ENCODE measurements at regions not wholly inside any gene's neighbourhood (a gene's known extent, or its start where the extent isn't known, plus 50 kb on each side); places are given as distances from the start of the nearest gene placed in this dataset.
"Not testable (repeated sequence)": the region's sequence is repeated elsewhere in the genome, so short reads cannot be mapped to it uniquely, and the experiment has no call there.

- CTCF ChIA-PET: no interaction called here
These were observed 185.6 kb upstream of the SALL3 start for GRCh38 chr18:78794071-78794430.

GRCh38 chr18:78796693-78797455 lies 182.7 kb upstream of the SALL3 start:
- POLR2A ChIA-PET: no interaction called here
- CTCF ChIA-PET: no interaction called here

More at GRCh38 chr18:78794071-78794430, 185.6 kb upstream of the SALL3 start:
- POLR2A ChIA-PET: no interaction called here

- POLR2A ChIA-PET: no interaction called here
- CTCF ChIA-PET: no interaction called here
These were observed 182.1 kb upstream of the SALL3 start for GRCh38 chr18:78797499-78797898.

- ChIA-PET POLR2A (no interaction called here), CTCF (no interaction called here)
These were observed 181.0 kb upstream of the SALL3 start for GRCh38 chr18:78798402-78799175.

- ChIA-PET POLR2A (no interaction called here), CTCF (no interaction called here)
These were observed 180.1 kb upstream of the SALL3 start for GRCh38 chr18:78799382-78800089.

- POLR2A ChIA-PET, CTCF ChIA-PET: not testable (repeated sequence)
These were observed 179.3 kb upstream of the SALL3 start for GRCh38 chr18:78800102-78800851.

GRCh38 chr18:78801011-78801410 lies 178.6 kb upstream of the SALL3 start:
- POLR2A ChIA-PET: no interaction called here
- CTCF ChIA-PET: no interaction called here

- POLR2A ChIA-PET: no interaction called here
- CTCF ChIA-PET: no interaction called here
These were observed 176.5 kb upstream of the SALL3 start for GRCh38 chr18:78803104-78803503.

GRCh38 chr18:78804206-78805030 lies 175.2 kb upstream of the SALL3 start:
- ChIA-PET CTCF (no interaction called here), POLR2A (no interaction called here)

- ChIA-PET POLR2A (no interaction called here), CTCF (no interaction called here)
These were observed 173.8 kb upstream of the SALL3 start for GRCh38 chr18:78805840-78806239.

GRCh38 chr18:78807668-78808067 lies 171.9 kb upstream of the SALL3 start:
- ChIA-PET CTCF (no interaction called here), POLR2A (interaction anchor here (0.7 kb wide), 1 partner anchor 23 kb away, joined by 4 read pairs; no protein-coding TSS in a partner anchor)

- ChIA-PET POLR2A (no interaction called here), CTCF (interaction anchor here (1.3 kb wide), 1 partner anchor 13 kb away, joined by 3 read pairs; no protein-coding TSS in a partner anchor)
These were observed 169.8 kb upstream of the SALL3 start for GRCh38 chr18:78809845-78810244.

GRCh38 chr18:78810706-78811105 lies 168.9 kb upstream of the SALL3 start:
- ChIA-PET CTCF (no interaction called here), POLR2A (no interaction called here)

GRCh38 chr18:78812067-78812466 lies 167.6 kb upstream of the SALL3 start:
- CTCF ChIA-PET: no interaction called here
- POLR2A ChIA-PET: no interaction called here

- ChIA-PET CTCF (no interaction called here), POLR2A (no interaction called here)
These were observed 166.5 kb upstream of the SALL3 start for GRCh38 chr18:78813156-78813555.

GRCh38 chr18:78813936-78814710 lies 165.5 kb upstream of the SALL3 start:
- POLR2A ChIA-PET: no interaction called here
- CTCF ChIA-PET: no interaction called here

GRCh38 chr18:78814766-78815165 lies 164.9 kb upstream of the SALL3 start:
- ChIA-PET POLR2A (no interaction called here), CTCF (no interaction called here)

- POLR2A ChIA-PET: no interaction called here
- CTCF ChIA-PET: no interaction called here
These were observed 163.5 kb upstream of the SALL3 start for GRCh38 chr18:78816114-78816513.

- CTCF ChIA-PET: no interaction called here
- POLR2A ChIA-PET: no interaction called here
These were observed 162.7 kb upstream of the SALL3 start for GRCh38 chr18:78816916-78817315.
